IMR-90 (cell line): ENCODE measurements at regions not wholly inside any gene's neighbourhood (a gene's known extent, or its start where the extent isn't known, plus 50 kb on each side); places are given as distances from the start of the nearest gene placed in this dataset.

Experiments
- BHLHE40 ChIP-seq: fragments of 150-350 bp; IDR thresholded peaks from 2 replicates; pipeline ENCODE4 v1.6.1; 2016; ENCODE audit warnings: mild to moderate bottlenecking, low read depth, low read length
- MAFK ChIP-seq: IDR thresholded peaks from 2 replicates; pipeline ENCODE4 v1.6.1; 2012; ENCODE audit warnings: low read depth, low read length, improper control_type of control experiment
- POLR2A ChIP-seq: IDR thresholded peaks from 2 replicates; pipeline ENCODE4 v1.6.1; 2012; ENCODE audit warnings: mild to moderate bottlenecking, low read depth, low read length
- TF ChIP-seq, protein P1 (sequence below): fragments of 150-350 bp; IDR thresholded peaks from 2 replicates; pipeline ENCODE4 v1.6.1; 2017; ENCODE audit warnings: mild to moderate bottlenecking, antibody characterized with exemption, low read length, low read depth
- TF ChIP-seq, protein P2 (sequence below): conservative IDR thresholded peaks from 2 replicates; pipeline ENCODE4 v1.5.1; 2012; ENCODE audit warnings: mild to moderate bottlenecking, low read depth, low read length, improper control_type of control experiment

DNA sequence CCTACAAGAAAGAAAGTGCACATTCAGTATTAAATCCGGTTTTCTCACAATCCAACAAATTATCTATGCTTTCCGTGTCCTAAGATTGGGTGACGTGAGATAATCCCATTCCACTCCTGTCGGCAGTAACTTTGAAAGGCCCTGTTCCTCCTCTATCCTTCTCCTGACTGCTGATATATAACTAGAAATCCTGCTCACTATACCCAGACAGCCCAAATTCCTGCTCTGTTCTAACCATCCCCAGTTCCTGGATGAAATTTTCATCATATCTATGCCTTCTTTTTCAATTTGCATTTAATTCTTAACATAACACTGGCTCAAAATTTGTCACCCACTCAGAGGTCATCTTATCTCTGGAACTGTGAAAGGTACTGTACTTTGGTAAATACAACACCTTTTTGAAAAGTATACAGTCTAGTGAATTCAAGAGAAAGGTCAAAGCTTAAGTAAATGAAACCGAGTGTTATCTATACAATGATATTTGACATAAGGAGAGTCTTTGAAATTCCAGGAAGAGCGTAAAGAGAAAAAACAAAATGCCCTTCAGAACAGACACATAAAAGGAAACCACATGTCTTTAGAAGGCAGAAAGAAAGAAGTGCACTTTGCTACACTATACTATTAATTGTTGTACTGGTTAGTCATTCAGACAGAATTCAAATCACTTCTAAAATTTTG, 200.5 kb upstream of the NEGR1 start:
- TF ChIP-seq POLR2A, result no peak
- TF ChIP-seq, protein P1, sequence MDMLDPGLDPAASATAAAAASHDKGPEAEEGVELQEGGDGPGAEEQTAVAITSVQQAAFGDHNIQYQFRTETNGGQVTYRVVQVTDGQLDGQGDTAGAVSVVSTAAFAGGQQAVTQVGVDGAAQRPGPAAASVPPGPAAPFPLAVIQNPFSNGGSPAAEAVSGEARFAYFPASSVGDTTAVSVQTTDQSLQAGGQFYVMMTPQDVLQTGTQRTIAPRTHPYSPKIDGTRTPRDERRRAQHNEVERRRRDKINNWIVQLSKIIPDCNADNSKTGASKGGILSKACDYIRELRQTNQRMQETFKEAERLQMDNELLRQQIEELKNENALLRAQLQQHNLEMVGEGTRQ, result no peak
- TF ChIP-seq, protein P2, sequence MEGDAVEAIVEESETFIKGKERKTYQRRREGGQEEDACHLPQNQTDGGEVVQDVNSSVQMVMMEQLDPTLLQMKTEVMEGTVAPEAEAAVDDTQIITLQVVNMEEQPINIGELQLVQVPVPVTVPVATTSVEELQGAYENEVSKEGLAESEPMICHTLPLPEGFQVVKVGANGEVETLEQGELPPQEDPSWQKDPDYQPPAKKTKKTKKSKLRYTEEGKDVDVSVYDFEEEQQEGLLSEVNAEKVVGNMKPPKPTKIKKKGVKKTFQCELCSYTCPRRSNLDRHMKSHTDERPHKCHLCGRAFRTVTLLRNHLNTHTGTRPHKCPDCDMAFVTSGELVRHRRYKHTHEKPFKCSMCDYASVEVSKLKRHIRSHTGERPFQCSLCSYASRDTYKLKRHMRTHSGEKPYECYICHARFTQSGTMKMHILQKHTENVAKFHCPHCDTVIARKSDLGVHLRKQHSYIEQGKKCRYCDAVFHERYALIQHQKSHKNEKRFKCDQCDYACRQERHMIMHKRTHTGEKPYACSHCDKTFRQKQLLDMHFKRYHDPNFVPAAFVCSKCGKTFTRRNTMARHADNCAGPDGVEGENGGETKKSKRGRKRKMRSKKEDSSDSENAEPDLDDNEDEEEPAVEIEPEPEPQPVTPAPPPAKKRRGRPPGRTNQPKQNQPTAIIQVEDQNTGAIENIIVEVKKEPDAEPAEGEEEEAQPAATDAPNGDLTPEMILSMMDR, result no peak
- TF ChIP-seq MAFK, result no peak
- TF ChIP-seq BHLHE40, result no peak
